Kidney (tissue), 13 donors: ENCODE measurements at regions not wholly inside any gene's neighbourhood (a gene's known extent, or its start where the extent isn't known, plus 50 kb on each side); places are given as distances from the start of the nearest gene placed in this dataset.

ENCODE experiments used
- DNase-seq, 5 donors: peaks; one replicate each; pipeline ENCODE4 v3.0.0-alpha.2; 2013 to 2020
- FAIRE-seq: peaks from 2 replicates; lab custom pipeline; 2012; peaks lifted over from hg19 to GRCh38; lab: Jason Lieb, UNC
- H3K27ac ChIP-seq, 2 donors: one replicate each; pipeline ENCODE4 v1.7.0; 2013; ENCODE audit warnings: low read depth in 2 of 2, low read length in 2 of 2, inconsistent platforms in 1 of 2
- H3K27me3 ChIP-seq: one replicate; pipeline ENCODE4 v1.7.1; 2013; ENCODE audit warnings: low read length, inconsistent platforms; ENCODE audit not compliant: control insufficient read depth, insufficient read depth
- H3K36me3 ChIP-seq, 3 donors: one replicate each; pipeline versions ENCODE4 v1.7.0 to v1.7.1; 2013; ENCODE audit warnings: low read length in 3 of 3, control low read depth in 1 of 3, inconsistent platforms in 1 of 3; ENCODE audit not compliant: insufficient read depth in 3 of 3, control insufficient read depth in 2 of 3
- H3K4me1 ChIP-seq, 3 donors: one replicate each; pipeline versions ENCODE4 v1.7.0 to v1.7.1; 2013; ENCODE audit warnings: low read length in 3 of 3, inconsistent platforms in 1 of 3, low read depth in 1 of 3; ENCODE audit not compliant: control insufficient read depth in 2 of 3, insufficient read depth in 2 of 3
- H3K4me3 ChIP-seq, 3 donors: one replicate each; pipeline versions ENCODE4 v1.7.0 to v1.8.1; 2013; ENCODE audit warnings: low read length in 3 of 3, control low read depth in 1 of 3, inconsistent platforms in 1 of 3
- H3K9ac ChIP-seq, 3 donors: one replicate each; pipeline versions ENCODE4 v1.7.0 to v1.7.1; 2013; ENCODE audit warnings: low read length in 3 of 3, control low read depth in 1 of 3, inconsistent platforms in 1 of 3
- H3K9me3 ChIP-seq, 3 donors: one replicate each; pipeline versions ENCODE4 v1.7.0 to v1.7.1; 2013; ENCODE audit warnings: low read length in 3 of 3, control low read depth in 1 of 3, inconsistent platforms in 1 of 3; ENCODE audit not compliant: control insufficient read depth in 2 of 3, insufficient read depth in 1 of 3
- CTCF ChIP-seq: IDR thresholded peaks from 3 replicates; pipeline ENCODE4 v1.5.1; 2012; ENCODE audit warnings: mild to moderate bottlenecking, moderate library complexity, borderline replicate concordance; ENCODE audit not compliant: insufficient read depth; ENCODE audit errors: extremely low read depth
- intact Hi-C: fragments of 100-400 bp; cut with DNase I; formaldehyde crosslinking; loops from one replicate; pipeline ENCODE4 v1.11.1; 2022
- donor health status: control.
- donor health status: control.
- donor health status: control.
- donor health status: control.
- donor health status: control.
- donor health status: DM: yes; HTN: yes; CAD: no.
- donor health status: Normal renal cell carcinoma (clear cell type).

DNA sequence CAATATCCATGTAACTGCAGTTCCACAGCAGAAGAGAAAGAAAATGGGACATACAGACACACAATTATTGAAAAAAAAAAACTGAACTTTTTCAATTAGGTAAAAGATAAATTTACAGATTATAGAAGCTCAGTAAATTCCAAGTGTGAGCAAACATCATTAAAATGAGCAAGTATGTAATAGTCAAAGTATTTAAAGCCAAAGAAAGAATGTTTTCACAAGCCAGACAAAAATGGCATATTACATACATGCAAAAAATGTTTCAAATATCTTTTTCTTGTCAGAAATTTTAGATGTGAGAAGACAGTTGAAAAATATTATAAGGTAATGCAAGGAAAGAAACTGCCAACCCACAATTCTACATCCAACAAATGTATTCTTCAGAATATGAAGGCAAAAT, 150.2 kb upstream of the AKR1E2 start:
- H3K4me3 ChIP-seq, result no peak overlapping the region
- no peaks in the 10 kb centered on the region for H3K36me3 ChIP-seq
- no peaks in the 10 kb centered on the region for H3K27me3 ChIP-seq
- H3K9me3 ChIP-seq, result no peaks in the 10 kb centered on the region
- TF ChIP-seq CTCF, result no peak
- FAIRE-seq (no peak), DNase-seq (no peak)
- intact Hi-C loops, result no loop called here
- no peak overlapping the region for H3K27ac ChIP-seq
- H3K4me1 ChIP-seq, result no peaks in the 10 kb centered on the region
- no peak overlapping the region for H3K9ac ChIP-seq

GRCh38 chr10:4673279-4674040, 152.5 kb upstream of the AKR1E2 start:
- no peak overlapping the region for H3K27ac ChIP-seq
- no peaks in the 10 kb centered on the region for H3K4me1 ChIP-seq
- no peak for TF ChIP-seq CTCF
- H3K9me3 ChIP-seq, result no peaks in the 10 kb centered on the region
- FAIRE-seq, result no peak
- H3K27me3 ChIP-seq, result no peaks in the 10 kb centered on the region
- intact Hi-C loops, result no loop called here
- DNase-seq, result no peak
- H3K36me3 ChIP-seq, result no peaks in the 10 kb centered on the region
- H3K4me3 ChIP-seq, result no peak overlapping the region
- H3K9ac ChIP-seq, result no peak overlapping the region

- no peak for DNase-seq
- Histone ChIP-seq H3K27ac (no peak overlapping the region), H3K9ac (no peak overlapping the region), H3K36me3 (no peaks in the 10 kb centered on the region), H3K4me3 (no peak overlapping the region), H3K9me3 (no peaks in the 10 kb centered on the region), H3K27me3 (no peaks in the 10 kb centered on the region), H3K4me1 (no peaks in the 10 kb centered on the region)
- intact Hi-C loops, result no loop called here
- no peak for TF ChIP-seq CTCF
- FAIRE-seq, result no peak
Observed at GRCh38 chr10:4672201-4672600, 153.8 kb upstream of the AKR1E2 start.
